HUES6 (cell line): ENCODE measurements at regions not wholly inside any gene's neighbourhood (a gene's known extent, or its start where the extent isn't known, plus 50 kb on each side); places are given as distances from the start of the nearest gene placed in this dataset.

ENCODE experiments used
- H3K27ac ChIP-seq: 2 replicates; pipeline ENCODE4 v1.7.0; 2013; ENCODE audit warnings: low read depth, mild to moderate bottlenecking, low read length, inconsistent platforms
- H3K27me3 ChIP-seq: 2 replicates; pipeline ENCODE4 v1.6.1; 2013; ENCODE audit warnings: low read length; ENCODE audit not compliant: control insufficient read depth, insufficient read depth
- H3K36me3 ChIP-seq: 2 replicates; pipeline ENCODE4 v1.6.1; 2013; ENCODE audit warnings: low read length; ENCODE audit not compliant: control insufficient read depth, insufficient read depth
- H3K4me1 ChIP-seq: 2 replicates; pipeline ENCODE4 v1.6.1; 2013; ENCODE audit warnings: low read length; ENCODE audit not compliant: control insufficient read depth, insufficient read depth
- H3K4me3 ChIP-seq: 2 replicates; pipeline ENCODE4 v1.5.1; 2013; ENCODE audit warnings: low read depth, low read length
- H3K9ac ChIP-seq: one replicate; pipeline ENCODE4 v1.6.1; 2013; ENCODE audit warnings: mild to moderate bottlenecking, low read length
- H3K9me3 ChIP-seq: 2 replicates; pipeline ENCODE4 v1.6.1; 2013; ENCODE audit warnings: low read depth, low read length; ENCODE audit not compliant: control insufficient read depth, insufficient read depth

DNA sequence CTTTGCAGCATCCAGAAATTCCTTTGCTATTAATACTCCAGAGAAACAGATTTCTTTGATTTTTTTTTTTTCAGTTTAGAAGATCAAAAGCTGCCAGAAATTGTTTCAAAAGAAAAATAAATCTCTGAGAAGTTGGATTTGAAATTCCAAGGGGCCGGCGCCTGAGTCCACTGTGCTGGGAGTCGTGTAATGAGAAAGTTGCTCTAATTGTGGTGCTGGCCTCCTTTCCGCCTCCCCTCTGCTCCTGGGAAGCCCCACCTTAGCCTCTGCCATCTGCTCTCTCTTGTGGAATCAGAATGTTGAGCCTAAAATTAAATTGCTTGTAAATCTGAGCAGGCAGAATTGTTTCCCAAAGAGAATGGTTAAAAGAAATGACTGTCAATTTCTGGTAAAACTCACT is 93.3 kb downstream of the EMX2 start:
- Histone ChIP-seq H3K4me3 (no peak overlapping the region), H3K4me1 (no peaks in the 10 kb centered on the region), H3K36me3 (no peaks in the 10 kb centered on the region), H3K9ac (no peak overlapping the region), H3K27ac (no peak overlapping the region), H3K27me3 (no peaks in the 10 kb centered on the region; the same call in 1 of the 2 replicates), H3K9me3 (no peaks in the 10 kb centered on the region)

DNA sequence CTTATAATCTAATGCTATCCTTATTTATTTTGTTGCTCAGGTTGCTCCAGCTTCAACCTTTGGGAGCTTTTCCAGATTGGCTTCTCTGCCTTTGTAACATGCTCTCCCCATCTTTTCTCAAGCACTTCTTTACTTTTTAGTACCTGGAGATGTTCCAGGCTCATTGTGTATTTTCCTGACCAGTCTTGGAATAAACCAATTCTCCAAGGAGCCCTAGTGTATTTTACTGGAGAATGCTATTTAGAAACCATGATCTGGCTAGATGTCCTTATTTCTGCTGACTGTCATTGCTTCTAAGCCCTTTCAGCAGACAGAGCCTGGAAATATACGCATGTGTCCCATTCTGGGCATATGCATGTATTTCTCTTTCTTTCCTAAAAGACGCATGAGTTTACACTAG is 95.7 kb downstream of the EMX2 start:
- no peak overlapping the region for H3K4me3 ChIP-seq
- H3K9ac ChIP-seq: no peak overlapping the region
- H3K36me3 ChIP-seq: no peaks in the 10 kb centered on the region
- H3K4me1 ChIP-seq: no peaks in the 10 kb centered on the region
- no peaks in the 10 kb centered on the region; the same call in 1 of the 2 replicates for H3K27me3 ChIP-seq
- H3K27ac ChIP-seq: no peak overlapping the region
- H3K9me3 ChIP-seq: no peaks in the 10 kb centered on the region

- Histone ChIP-seq H3K4me1 (no peaks in the 10 kb centered on the region), H3K4me3 (no peak overlapping the region), H3K36me3 (no peaks in the 10 kb centered on the region), H3K27me3 (no peaks in the 10 kb centered on the region; the same call in 1 of the 2 replicates), H3K27ac (no peak overlapping the region), H3K9me3 (no peaks in the 10 kb centered on the region), H3K9ac (no peak overlapping the region)
These were observed 96.2 kb downstream of the EMX2 start for GRCh38 chr10:117638664-117639200.

DNA sequence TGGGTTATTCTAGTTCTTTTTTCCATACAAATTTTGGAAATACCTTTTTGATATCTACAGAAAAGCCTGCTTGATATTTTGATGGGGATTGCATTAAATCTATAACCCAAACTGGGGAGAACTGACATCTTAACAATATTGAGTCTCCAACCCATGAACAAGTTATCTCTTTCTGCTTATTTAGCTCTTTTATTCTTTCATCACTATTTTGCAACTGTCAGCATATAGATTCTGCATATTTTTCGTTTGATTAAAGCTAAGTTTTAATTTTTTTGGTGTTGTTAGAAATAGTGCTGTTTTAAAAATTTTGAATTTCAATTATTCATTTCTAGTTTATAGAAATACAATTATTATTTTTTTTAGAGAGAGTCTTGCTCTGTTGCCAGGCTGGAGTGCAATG is 97.9 kb downstream of the EMX2 start:
- Histone ChIP-seq H3K27me3 (no peaks in the 10 kb centered on the region; the same call in 1 of the 2 replicates), H3K4me3 (no peak overlapping the region), H3K9ac (no peak overlapping the region), H3K36me3 (no peaks in the 10 kb centered on the region), H3K27ac (no peak overlapping the region), H3K4me1 (no peaks in the 10 kb centered on the region), H3K9me3 (no peaks in the 10 kb centered on the region)

DNA sequence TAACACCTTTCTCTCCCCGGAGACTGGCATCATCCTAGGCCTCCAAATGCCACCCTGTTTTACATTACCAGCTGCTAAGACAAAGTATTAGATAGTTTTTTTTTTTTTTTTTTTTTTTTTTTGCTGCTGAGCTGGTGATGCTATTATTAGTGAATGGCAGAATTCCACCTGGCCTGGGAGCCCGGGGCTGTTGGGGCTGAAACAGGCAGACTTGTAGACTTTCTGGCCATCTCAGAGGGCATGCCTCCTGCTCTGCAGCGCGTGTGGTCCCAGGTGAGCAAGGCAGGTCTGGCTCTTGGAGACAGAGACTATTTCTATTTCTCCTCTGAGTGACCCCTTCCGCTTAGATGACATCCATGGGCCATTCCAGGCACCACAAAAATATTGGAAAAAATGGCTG is 104.2 kb downstream of the EMX2 start:
- H3K9me3 ChIP-seq: peaks cover 12% of the 10 kb centered on the region
- no peak overlapping the region for H3K9ac ChIP-seq
- no peak overlapping the region for H3K27ac ChIP-seq
- no peaks in the 10 kb centered on the region for H3K36me3 ChIP-seq
- no peaks in the 10 kb centered on the region for H3K4me1 ChIP-seq
- no peaks in the 10 kb centered on the region for H3K27me3 ChIP-seq
- no peak overlapping the region for H3K4me3 ChIP-seq

GRCh38 chr10:117647306-117647705 is 104.8 kb downstream of the EMX2 start:
- H3K36me3 ChIP-seq: no peaks in the 10 kb centered on the region
- H3K27ac ChIP-seq: no peak overlapping the region
- no peak overlapping the region for H3K9ac ChIP-seq
- peaks cover 12% of the 10 kb centered on the region for H3K9me3 ChIP-seq
- H3K27me3 ChIP-seq: no peaks in the 10 kb centered on the region
- no peak overlapping the region for H3K4me3 ChIP-seq
- no peaks in the 10 kb centered on the region for H3K4me1 ChIP-seq

DNA sequence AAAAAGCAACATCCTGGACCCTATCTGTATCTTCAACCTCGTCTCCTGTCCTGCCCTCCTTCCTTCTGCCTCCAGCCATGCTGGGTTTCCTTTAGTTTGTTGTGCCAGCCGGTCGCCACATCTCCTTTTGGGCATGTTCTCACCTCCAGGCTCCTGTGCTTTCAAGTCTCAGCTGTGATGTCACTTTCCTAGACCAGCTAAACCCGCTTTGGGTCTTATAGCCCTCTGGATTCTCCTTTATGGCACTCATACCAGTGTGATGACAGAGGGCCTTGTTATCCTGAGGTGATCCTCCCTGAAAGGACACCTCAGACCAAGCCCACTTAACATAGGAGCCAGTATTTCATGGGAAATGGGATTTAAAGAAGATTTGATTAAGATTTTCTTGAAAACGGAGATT is 108.6 kb downstream of the EMX2 start:
- Histone ChIP-seq H3K27me3 (no peaks in the 10 kb centered on the region), H3K4me3 (no peak overlapping the region), H3K9me3 (peaks cover 28% of the 10 kb centered on the region), H3K27ac (no peak overlapping the region), H3K36me3 (no peaks in the 10 kb centered on the region), H3K4me1 (no peaks in the 10 kb centered on the region), H3K9ac (no peak overlapping the region)

- no peaks in the 10 kb centered on the region for H3K27me3 ChIP-seq
- no peak overlapping the region for H3K27ac ChIP-seq
- H3K9ac ChIP-seq: no peak overlapping the region
- no peaks in the 10 kb centered on the region for H3K4me1 ChIP-seq
- H3K4me3 ChIP-seq: no peak overlapping the region
- no peaks in the 10 kb centered on the region for H3K36me3 ChIP-seq
- H3K9me3 ChIP-seq: peaks cover 28% of the 10 kb centered on the region
These were observed 110.0 kb downstream of the EMX2 start for GRCh38 chr10:117652228-117653169.

DNA sequence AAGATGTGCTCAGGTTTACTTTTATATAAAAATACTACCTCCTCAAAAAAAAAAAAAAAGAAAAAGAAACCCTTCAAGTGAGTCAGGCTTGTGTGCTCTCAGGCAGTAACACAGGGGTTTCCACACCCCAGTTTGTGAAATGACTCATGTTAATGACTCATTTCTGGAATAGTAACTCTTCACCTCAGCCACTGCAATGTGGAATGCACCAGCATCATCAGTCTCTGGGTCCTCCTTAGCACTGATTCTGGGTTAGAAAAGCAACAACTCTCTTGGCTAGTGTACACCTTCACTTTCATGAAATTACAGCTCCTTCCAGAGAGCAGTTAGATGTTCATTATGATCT is 110.6 kb downstream of the EMX2 start:
- Histone ChIP-seq H3K27me3 (no peaks in the 10 kb centered on the region), H3K9me3 (peaks cover 28% of the 10 kb centered on the region), H3K4me1 (no peaks in the 10 kb centered on the region), H3K9ac (no peak overlapping the region), H3K27ac (no peak overlapping the region), H3K4me3 (no peak overlapping the region), H3K36me3 (no peaks in the 10 kb centered on the region)

GRCh38 chr10:117654105-117654504 is 111.6 kb downstream of the EMX2 start:
- H3K9me3 ChIP-seq: peaks cover 28% of the 10 kb centered on the region
- H3K9ac ChIP-seq: no peak overlapping the region

More at GRCh38 chr10:117654105-117654504, 111.6 kb downstream of the EMX2 start:
- H3K4me3 ChIP-seq: no peak overlapping the region
- H3K36me3 ChIP-seq: no peaks in the 10 kb centered on the region
- no peaks in the 10 kb centered on the region for H3K4me1 ChIP-seq
- no peak overlapping the region for H3K27ac ChIP-seq
- H3K27me3 ChIP-seq: no peaks in the 10 kb centered on the region
